ENCODE measurements at regions not wholly inside any gene's neighbourhood (a gene's known extent, or its start where the extent isn't known, plus 50 kb on each side); places are given as distances from the start of the nearest gene placed in this dataset.

DNA sequence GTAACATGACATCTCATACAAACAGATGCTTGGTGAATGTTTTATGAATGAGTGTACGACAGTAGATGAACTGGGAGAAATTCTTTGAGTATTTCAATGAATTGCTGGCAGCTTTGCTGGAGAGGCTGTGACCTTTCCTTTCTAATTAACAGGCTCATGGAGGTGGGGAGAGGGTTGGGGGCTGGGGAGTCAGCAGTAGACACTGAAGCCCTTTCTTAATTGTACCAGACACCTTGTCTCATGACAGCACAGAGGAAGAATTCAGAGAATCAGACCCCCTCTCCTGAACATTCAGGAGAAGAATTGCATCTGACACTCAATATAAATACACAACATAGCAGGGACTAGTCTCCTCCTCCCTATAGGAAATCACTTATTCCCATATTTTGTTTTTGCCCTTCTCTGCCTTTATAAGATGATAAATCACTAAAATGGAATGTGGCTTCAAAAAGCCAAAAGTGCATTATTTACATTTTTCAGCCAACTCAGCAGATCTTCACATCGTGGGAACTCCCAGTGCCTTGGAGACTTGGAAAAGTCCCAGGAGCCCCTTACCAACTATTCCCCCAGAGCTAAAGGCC lies 66.2 kb upstream of the TPM1 start:
- Histone ChIP-seq H3K79me2 (ENCODE audit: low read depth) (no peaks in the 10 kb centered on the region), H3K4me1 (replicated peaks; ENCODE audit: insufficient read depth) (no peaks in the 10 kb centered on the region), H3K27ac (no peak overlapping the region), H3F3A (ENCODE audit: insufficient read depth, low read depth) (no peaks in the 10 kb centered on the region), H2AFZ (no peak overlapping the region), H3K27me3 (ENCODE audit: insufficient read depth, low read depth) (no peaks in the 10 kb centered on the region), H3K36me3 (ENCODE audit: low read depth) (no peaks in the 10 kb centered on the region), H4K20me1 (ENCODE audit: insufficient read depth) (no peaks in the 10 kb centered on the region), H3K4me3 (no peak overlapping the region), H3K9me3 (ENCODE audit: insufficient read depth, low read depth) (no peaks in the 10 kb centered on the region), H3K4me2 (no peak overlapping the region), H3K9me2 (ENCODE audit: insufficient read depth) (no peaks in the 10 kb centered on the region)
- ChIA-PET POLR2A (ENCODE audit: unreplicated experiment) (interaction anchor here (0.7 kb wide), 1 partner anchor 550 kb away, joined by 4 read pairs; no protein-coding TSS in a partner anchor), CTCF (no interaction called here)
- no peak for DNase-seq
- no peak for TF ChIP-seq EZH2 (IDR thresholded peaks at IDR 0.05; ENCODE audit: low read depth)
- TF ChIP-seq, protein P1, sequence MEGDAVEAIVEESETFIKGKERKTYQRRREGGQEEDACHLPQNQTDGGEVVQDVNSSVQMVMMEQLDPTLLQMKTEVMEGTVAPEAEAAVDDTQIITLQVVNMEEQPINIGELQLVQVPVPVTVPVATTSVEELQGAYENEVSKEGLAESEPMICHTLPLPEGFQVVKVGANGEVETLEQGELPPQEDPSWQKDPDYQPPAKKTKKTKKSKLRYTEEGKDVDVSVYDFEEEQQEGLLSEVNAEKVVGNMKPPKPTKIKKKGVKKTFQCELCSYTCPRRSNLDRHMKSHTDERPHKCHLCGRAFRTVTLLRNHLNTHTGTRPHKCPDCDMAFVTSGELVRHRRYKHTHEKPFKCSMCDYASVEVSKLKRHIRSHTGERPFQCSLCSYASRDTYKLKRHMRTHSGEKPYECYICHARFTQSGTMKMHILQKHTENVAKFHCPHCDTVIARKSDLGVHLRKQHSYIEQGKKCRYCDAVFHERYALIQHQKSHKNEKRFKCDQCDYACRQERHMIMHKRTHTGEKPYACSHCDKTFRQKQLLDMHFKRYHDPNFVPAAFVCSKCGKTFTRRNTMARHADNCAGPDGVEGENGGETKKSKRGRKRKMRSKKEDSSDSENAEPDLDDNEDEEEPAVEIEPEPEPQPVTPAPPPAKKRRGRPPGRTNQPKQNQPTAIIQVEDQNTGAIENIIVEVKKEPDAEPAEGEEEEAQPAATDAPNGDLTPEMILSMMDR (conservative IDR thresholded peaks at IDR 0.05) = no peak
- intact Hi-C loops (cut with micrococcal nuclease; ENCODE audit: unreplicated experiment) = no loop called here
- BruUV-seq (replicated peaks) = no TSS peak

DNA sequence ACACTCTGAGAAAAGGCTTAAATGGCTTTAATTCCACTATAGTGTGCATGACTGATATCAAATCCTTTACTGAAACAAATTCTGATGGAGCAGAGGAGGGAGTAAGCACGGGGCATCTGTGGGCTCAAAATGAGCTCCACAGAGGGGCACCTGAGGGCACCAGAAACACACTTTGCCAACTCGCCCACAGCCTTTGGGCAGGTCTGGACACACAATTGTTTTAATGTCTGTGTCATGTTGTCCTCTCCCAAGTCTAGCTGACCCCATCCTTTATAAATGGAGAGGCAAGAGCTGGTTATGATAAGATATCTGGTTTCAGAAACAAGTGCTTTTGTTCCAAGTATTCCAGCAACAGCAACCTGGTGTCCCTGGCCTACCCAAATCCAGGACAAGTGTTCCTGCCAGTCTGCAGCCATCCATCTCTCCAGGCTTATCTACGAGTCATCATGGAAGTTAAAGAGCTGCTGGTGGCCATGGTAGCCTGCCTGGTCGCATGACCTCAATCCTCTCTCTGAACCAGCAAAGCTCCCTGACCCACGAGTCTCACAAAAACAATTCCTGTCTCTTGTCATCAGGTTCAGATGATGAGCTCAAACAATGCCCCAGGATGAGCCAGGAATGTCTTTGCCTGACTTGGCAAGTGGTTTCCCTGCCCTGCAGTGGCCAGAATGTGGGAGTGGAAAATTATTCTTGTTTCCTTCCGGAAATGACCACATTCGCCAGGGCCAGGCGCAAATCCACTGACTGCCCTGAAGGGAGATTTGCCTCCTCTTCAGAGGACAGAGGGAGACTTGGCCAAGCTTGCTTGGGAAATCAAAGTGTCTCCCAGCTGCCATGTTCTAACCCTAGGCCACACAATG lies 64.4 kb upstream of the TPM1 start:
- Histone ChIP-seq H4K20me1 (ENCODE audit: insufficient read depth) (no peaks in the 10 kb centered on the region), H3K4me1 (replicated peaks; ENCODE audit: insufficient read depth) (no peaks in the 10 kb centered on the region), H3K36me3 (ENCODE audit: low read depth) (no peaks in the 10 kb centered on the region), H3K79me2 (ENCODE audit: low read depth) (no peaks in the 10 kb centered on the region), H2AFZ (no peak overlapping the region), H3K9me3 (ENCODE audit: insufficient read depth, low read depth) (no peaks in the 10 kb centered on the region), H3K27me3 (ENCODE audit: insufficient read depth, low read depth) (no peaks in the 10 kb centered on the region), H3K4me2 (no peak overlapping the region), H3K27ac (no peak overlapping the region), H3K4me3 (no peak overlapping the region), H3K9me2 (ENCODE audit: insufficient read depth) (no peaks in the 10 kb centered on the region), H3F3A (ENCODE audit: insufficient read depth, low read depth) (no peaks in the 10 kb centered on the region)
- POLR2A ChIA-PET (ENCODE audit: unreplicated experiment) = no interaction called here
- BruUV-seq (replicated peaks) = no TSS peak
- CTCF ChIA-PET = no interaction called here
- intact Hi-C loops (cut with micrococcal nuclease; ENCODE audit: unreplicated experiment) = no loop called here
- no peak for DNase-seq
- TF ChIP-seq, protein P1 (conservative IDR thresholded peaks at IDR 0.05) = no peak
- TF ChIP-seq EZH2 (IDR thresholded peaks at IDR 0.05; ENCODE audit: low read depth) = no peak

DNA sequence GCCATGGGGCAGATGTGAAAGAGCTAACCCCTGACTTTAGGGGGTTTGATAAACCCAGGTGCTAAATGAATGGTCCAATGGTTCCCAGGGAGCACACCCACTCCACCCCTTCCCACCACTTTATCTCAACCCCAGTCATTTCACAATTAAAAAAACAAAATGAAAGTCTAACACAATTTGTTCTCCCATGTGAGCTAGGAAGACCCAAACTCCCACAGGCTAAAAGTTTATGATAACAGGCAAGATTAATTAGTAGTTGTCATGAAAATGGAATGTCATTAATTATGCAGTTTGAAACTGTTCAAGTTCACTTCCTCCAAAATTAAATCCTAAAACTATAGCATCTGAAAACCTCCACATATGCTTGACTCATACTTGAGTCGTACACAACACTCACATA lies 63.3 kb upstream of the TPM1 start:
- no peak overlapping the region for H3K4me2 ChIP-seq
- no peak overlapping the region for H2AFZ ChIP-seq
- H3K27ac ChIP-seq = no peak overlapping the region
- H3K9me2 ChIP-seq (ENCODE audit: insufficient read depth) = no peaks in the 10 kb centered on the region
- ChIA-PET CTCF (no interaction called here), POLR2A (ENCODE audit: unreplicated experiment) (no interaction called here)
- no peaks in the 10 kb centered on the region for H3K9me3 ChIP-seq (ENCODE audit: insufficient read depth, low read depth)
- no peaks in the 10 kb centered on the region for H3K79me2 ChIP-seq (ENCODE audit: low read depth)
- no peaks in the 10 kb centered on the region for H3F3A ChIP-seq (ENCODE audit: insufficient read depth, low read depth)
- no peaks in the 10 kb centered on the region for H3K27me3 ChIP-seq (ENCODE audit: insufficient read depth, low read depth)
- no peaks in the 10 kb centered on the region for H4K20me1 ChIP-seq (ENCODE audit: insufficient read depth)
- TF ChIP-seq, protein P1 (conservative IDR thresholded peaks at IDR 0.05) = no peak
- TF ChIP-seq EZH2 (IDR thresholded peaks at IDR 0.05; ENCODE audit: low read depth) = no peak
- H3K4me1 ChIP-seq (replicated peaks; ENCODE audit: insufficient read depth) = no peaks in the 10 kb centered on the region
- intact Hi-C loops (cut with micrococcal nuclease; ENCODE audit: unreplicated experiment) = no loop called here
- no peak overlapping the region for H3K4me3 ChIP-seq
- BruUV-seq (replicated peaks) = no TSS peak
- H3K36me3 ChIP-seq (ENCODE audit: low read depth) = no peaks in the 10 kb centered on the region
- no peak for DNase-seq
